ENCODE measurements at regions not wholly inside any gene's neighbourhood (a gene's known extent, or its start where the extent isn't known, plus 50 kb on each side); places are given as distances from the start of the nearest gene placed in this dataset.

DNA sequence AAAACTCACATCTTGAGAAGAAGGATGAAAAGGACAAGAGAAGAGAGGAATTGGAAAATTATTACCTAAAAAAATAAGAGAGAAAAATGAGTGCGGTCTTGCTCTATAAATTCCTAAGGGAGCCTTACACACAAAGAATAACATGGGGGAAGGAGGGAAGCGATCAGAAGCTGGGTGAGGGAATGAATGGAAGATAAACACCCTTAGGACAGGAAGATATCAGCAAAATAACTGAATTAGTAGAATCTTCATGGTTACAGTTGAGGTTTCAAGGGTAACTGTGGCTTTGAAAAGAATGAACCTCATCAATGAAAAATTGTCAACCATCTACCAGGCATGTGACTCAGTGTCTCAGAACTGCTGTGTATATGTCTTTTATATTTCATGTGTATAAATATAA, 192.5 kb upstream of the FOXD3 start:
- intact Hi-C loops (cut with DNase I), result no loop called here
- no peaks in the 10 kb centered on the region for H3K4me1 ChIP-seq
- H3K36me3 ChIP-seq, result no peaks in the 10 kb centered on the region
- no peaks in the 10 kb centered on the region for H3K27me3 ChIP-seq
- TF ChIP-seq, protein P1, sequence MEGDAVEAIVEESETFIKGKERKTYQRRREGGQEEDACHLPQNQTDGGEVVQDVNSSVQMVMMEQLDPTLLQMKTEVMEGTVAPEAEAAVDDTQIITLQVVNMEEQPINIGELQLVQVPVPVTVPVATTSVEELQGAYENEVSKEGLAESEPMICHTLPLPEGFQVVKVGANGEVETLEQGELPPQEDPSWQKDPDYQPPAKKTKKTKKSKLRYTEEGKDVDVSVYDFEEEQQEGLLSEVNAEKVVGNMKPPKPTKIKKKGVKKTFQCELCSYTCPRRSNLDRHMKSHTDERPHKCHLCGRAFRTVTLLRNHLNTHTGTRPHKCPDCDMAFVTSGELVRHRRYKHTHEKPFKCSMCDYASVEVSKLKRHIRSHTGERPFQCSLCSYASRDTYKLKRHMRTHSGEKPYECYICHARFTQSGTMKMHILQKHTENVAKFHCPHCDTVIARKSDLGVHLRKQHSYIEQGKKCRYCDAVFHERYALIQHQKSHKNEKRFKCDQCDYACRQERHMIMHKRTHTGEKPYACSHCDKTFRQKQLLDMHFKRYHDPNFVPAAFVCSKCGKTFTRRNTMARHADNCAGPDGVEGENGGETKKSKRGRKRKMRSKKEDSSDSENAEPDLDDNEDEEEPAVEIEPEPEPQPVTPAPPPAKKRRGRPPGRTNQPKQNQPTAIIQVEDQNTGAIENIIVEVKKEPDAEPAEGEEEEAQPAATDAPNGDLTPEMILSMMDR (IDR thresholded peaks at IDR 0.05), result no peak
- no peaks in the 10 kb centered on the region for H3K9me3 ChIP-seq
- DNase-seq, result no peak
- no peak overlapping the region for H3K27ac ChIP-seq
- ATAC-seq, result no peak
- no peak overlapping the region for H3K4me3 ChIP-seq

DNA sequence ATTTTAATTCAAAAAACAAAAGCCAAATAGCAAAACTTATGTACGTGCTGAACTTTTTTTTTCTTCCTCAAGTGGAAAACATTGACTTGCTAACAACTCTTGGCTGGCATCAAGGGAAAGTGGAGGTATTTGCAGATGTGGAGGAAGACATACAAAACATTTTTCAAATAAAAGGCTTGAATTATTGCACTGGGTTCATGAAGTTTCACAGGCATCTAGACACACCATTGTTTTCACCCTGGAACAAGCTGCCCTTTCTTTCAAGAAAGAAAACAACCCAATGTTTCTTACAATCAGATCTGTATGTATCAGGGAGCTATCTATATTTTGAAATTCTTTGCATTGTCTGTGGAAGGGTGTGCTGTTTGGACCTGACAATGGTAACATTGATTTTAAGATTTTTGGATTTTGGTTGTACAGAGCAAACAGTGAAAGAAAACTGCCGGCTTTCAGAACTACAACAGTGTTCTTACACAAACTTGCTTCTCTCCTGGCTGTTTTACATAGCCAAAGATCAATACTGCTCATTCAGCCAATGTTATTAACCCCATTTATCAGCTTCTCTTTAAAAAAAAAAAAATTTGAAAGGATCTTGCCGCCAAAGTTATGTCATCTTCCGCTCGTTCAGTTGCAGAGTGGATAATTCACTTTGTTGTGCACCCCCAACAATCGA, 187.7 kb upstream of the FOXD3 start:
- Histone ChIP-seq H3K9me3 (no peaks in the 10 kb centered on the region), H3K27me3 (peaks cover 0 to 8% of the 10 kb centered on the region in 2 donors), H3K27ac (no peak overlapping the region), H3K36me3 (no peaks in the 10 kb centered on the region), H3K4me3 (no peak overlapping the region), H3K4me1 (no peaks in the 10 kb centered on the region)
- DNase-seq, result no peak
- ATAC-seq, result no peak
- intact Hi-C loops (cut with DNase I), result no loop called here
- TF ChIP-seq, protein P1 (IDR thresholded peaks at IDR 0.05), result no peak

DNA sequence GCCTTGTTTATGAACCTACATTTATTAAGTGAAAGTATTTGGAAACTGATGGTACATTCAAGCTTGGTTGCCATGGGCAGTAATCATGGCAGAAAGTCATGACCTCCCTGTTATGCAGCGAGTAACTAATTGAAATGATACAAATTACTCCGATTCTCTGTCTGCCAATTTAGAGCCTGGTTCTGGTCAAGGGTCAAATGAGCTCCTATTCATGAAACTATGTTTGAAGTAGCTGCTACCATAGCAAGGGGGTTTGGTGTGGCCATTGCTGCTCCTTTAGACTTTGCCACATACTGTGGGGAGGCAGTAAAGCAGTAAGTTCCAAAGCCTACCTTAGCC, 187.2 kb upstream of the FOXD3 start:
- H3K9me3 ChIP-seq, result no peaks in the 10 kb centered on the region
- TF ChIP-seq, protein P1 (IDR thresholded peaks at IDR 0.05), result no peak
- intact Hi-C loops (cut with DNase I), result no loop called here
- ATAC-seq, result no peak
- no peaks in the 10 kb centered on the region for H3K36me3 ChIP-seq
- no peaks in the 10 kb centered on the region for H3K4me1 ChIP-seq
- peaks cover 0 to 8% of the 10 kb centered on the region in 2 donors for H3K27me3 ChIP-seq
- H3K4me3 ChIP-seq, result no peak overlapping the region
- no peak for DNase-seq
- no peak overlapping the region for H3K27ac ChIP-seq

DNA sequence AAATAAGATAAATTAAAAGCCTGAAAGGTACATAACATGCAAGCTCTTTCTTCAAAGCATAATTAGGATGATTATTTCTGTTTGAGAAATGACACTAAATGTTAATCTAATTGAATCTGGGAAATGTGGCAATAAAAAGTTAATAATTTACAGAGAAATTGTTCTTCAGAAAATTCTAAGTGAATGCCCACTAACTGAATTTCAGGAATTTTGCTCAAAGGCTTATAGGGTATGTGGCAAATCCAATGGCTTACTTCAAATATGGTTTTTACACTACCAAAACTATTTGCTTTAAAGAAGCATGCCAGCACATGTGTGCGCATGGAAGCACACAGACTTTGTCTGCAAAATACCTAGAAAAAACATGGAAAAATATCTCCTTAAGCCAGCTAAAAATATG, 186.6 kb upstream of the FOXD3 start:
- no peaks in the 10 kb centered on the region for H3K36me3 ChIP-seq
- intact Hi-C loops (cut with DNase I), result no loop called here
- ATAC-seq (no peak), DNase-seq (no peak)
- H3K27me3 ChIP-seq, result peaks cover 0 to 8% of the 10 kb centered on the region in 2 donors
- H3K9me3 ChIP-seq, result no peaks in the 10 kb centered on the region
- no peak overlapping the region for H3K4me3 ChIP-seq
- TF ChIP-seq, protein P1 (IDR thresholded peaks at IDR 0.05), result no peak
- H3K27ac ChIP-seq, result no peak overlapping the region
- H3K4me1 ChIP-seq, result no peaks in the 10 kb centered on the region

DNA sequence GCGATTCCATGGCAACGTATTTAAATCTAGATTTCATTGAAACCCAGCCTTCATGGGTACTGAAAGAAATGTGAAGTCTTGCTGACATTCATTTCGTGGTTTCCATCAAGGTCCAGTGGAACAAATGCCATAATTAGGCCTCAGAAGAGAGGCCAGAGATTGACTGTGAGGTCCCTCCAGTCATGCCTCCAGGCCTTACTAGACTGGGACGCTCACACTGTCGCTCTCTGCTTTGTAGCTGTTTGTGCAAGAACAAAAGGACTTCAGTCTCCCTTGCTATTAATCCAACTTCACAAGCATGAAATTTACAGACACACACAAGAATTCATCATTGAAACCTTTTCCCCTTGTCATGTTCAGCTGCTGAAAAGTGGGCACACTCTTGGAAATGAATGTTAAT, 180.4 kb upstream of the FOXD3 start:
- Histone ChIP-seq H3K4me3 (no peak overlapping the region), H3K36me3 (no peaks in the 10 kb centered on the region), H3K27me3 (no peaks in the 10 kb centered on the region), H3K27ac (no peak overlapping the region), H3K4me1 (no peaks in the 10 kb centered on the region), H3K9me3 (no peaks in the 10 kb centered on the region)
- TF ChIP-seq, protein P1 (IDR thresholded peaks at IDR 0.05), result no peak
- ATAC-seq (no peak), DNase-seq (no peak)
- intact Hi-C loops (cut with DNase I), result no loop called here

Measured in left lung (tissue), 4 donors.